GM21526 (cell line): ENCODE measurements at regions not wholly inside any gene's neighbourhood (a gene's known extent, or its start where the extent isn't known, plus 50 kb on each side); places are given as distances from the start of the nearest gene placed in this dataset.

Experiments used
- ATAC-seq: cut with Tn5 transposase; IDR thresholded peaks from one replicate; pipeline ENCODE4 v1.9.1; 2021; ENCODE audit warnings: moderate library complexity; ENCODE audit not compliant: unreplicated experiment, low FRiP score

- no peak for ATAC-seq
Observed at GRCh38 chr10:29136411-29136810, 152.5 kb upstream of the LYZL1 start.

- ATAC-seq: no peak
Observed at GRCh38 chr10:29140151-29140550, 148.7 kb upstream of the LYZL1 start.

- no peak for ATAC-seq
Observed at GRCh38 chr10:29140991-29141390, 147.9 kb upstream of the LYZL1 start.

GRCh38 chr10:29141761-29142160 lies 147.1 kb upstream of the LYZL1 start:
- ATAC-seq: no peak

- ATAC-seq: no peak
Observed at GRCh38 chr10:29142516-29143314, 146.2 kb upstream of the LYZL1 start.

- ATAC-seq: no peak
Observed at GRCh38 chr10:29144126-29144525, 144.7 kb upstream of the LYZL1 start.

GRCh38 chr10:29146311-29147100 lies 142.4 kb upstream of the LYZL1 start:
- no peak for ATAC-seq

- ATAC-seq: no peak
Observed at GRCh38 chr10:29150010-29150409, 138.9 kb upstream of the LYZL1 start.

GRCh38 chr10:29151005-29151404 lies 137.9 kb upstream of the LYZL1 start:
- no peak for ATAC-seq

GRCh38 chr10:29157321-29157720 lies 131.5 kb upstream of the LYZL1 start:
- ATAC-seq: no peak

- ATAC-seq: no peak
Observed at GRCh38 chr10:29158066-29158465, 130.8 kb upstream of the LYZL1 start.

GRCh38 chr10:29160150-29160617 lies 128.7 kb upstream of the LYZL1 start:
- no peak for ATAC-seq

GRCh38 chr10:29163746-29164145 lies 125.1 kb upstream of the LYZL1 start:
- ATAC-seq: no peak

GRCh38 chr10:29166713-29167112 lies 122.2 kb upstream of the LYZL1 start:
- no peak for ATAC-seq

- ATAC-seq: no peak
Observed at GRCh38 chr10:29169021-29169420, 119.8 kb upstream of the LYZL1 start.

GRCh38 chr10:29171717-29172116 lies 117.2 kb upstream of the LYZL1 start:
- no peak for ATAC-seq

GRCh38 chr10:29174389-29174788 lies 114.5 kb upstream of the LYZL1 start:
- no peak for ATAC-seq

GRCh38 chr10:29176845-29177832 lies 111.7 kb upstream of the LYZL1 start:
- ATAC-seq: no peak

GRCh38 chr10:29181936-29182335 lies 106.9 kb upstream of the LYZL1 start:
- ATAC-seq: no peak

- no peak for ATAC-seq
Observed at GRCh38 chr10:29183301-29183945, 105.4 kb upstream of the LYZL1 start.
